Limb (tissue), 2 donors: ENCODE measurements at regions not wholly inside any gene's neighbourhood (a gene's known extent, or its start where the extent isn't known, plus 50 kb on each side); places are given as distances from the start of the nearest gene placed in this dataset.

ENCODE experiments used
- DNase-seq, 2 donors: peaks; one replicate each; pipeline ENCODE4 v3.0.0-alpha.2; 2016; ENCODE audit errors: extremely low spot score in 2 of 2

GRCh38 chr14:58844544-58844943, 206.8 kb downstream of the DACT1 start:
- DNase-seq, result no peak

DNA sequence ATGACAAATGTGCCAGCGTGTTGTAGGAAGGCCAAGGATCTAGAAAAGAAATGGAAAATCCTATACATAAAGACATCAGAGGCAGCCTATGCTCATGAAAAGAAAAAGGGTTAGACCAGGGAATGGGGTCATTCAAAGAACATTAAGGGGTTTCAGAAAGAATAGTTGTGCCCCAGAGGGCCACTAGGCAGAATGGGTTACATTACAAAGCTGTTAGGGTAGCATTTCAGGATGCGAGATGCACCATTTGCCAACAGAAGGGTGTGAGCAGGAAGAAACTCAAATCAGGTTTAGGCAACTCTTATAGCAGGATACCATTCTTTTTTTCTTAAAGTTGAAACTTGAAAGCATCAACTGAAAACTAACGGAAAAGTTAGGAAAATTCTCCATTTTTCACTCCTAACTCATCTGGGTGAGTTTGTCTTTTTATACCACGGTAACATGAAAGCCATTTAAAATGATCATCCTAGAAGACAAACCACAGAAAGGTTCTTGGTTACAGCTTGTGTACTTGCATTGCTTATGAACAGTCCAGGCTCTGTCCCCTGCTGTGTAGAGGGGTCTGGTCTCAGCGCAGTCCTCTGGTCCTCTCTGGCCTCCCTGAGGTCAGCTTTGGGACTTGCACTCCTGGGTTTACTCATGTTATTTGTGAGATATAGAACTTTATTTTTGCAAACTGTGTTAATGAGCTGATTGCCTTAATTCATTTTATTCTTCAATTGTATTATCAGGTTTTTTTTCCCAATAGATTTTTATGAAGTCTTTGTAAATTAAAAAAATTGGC, 209.1 kb downstream of the DACT1 start:
- no peak for DNase-seq

GRCh38 chr14:58848365-58848764, 210.6 kb downstream of the DACT1 start:
- no peak for DNase-seq

DNA sequence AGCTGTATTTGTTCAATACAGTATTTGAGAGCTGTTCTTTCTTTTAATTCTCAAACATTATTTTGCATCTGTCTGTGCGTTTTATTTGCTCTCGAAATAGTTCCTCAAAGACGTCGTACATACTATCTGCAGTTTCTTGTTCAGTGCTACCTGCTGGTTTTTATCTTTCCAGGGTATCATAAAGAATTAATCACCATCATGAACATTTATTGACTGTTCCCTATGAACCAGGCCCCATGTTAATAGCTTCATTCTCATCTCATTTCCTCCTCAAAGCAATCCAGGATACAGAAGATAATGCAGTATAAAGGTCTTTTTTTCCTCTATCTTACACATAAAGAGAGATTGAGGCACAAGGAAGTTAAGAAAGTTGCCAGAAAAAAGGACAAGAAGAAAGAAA, 211.8 kb downstream of the DACT1 start:
- no peak for DNase-seq

DNA sequence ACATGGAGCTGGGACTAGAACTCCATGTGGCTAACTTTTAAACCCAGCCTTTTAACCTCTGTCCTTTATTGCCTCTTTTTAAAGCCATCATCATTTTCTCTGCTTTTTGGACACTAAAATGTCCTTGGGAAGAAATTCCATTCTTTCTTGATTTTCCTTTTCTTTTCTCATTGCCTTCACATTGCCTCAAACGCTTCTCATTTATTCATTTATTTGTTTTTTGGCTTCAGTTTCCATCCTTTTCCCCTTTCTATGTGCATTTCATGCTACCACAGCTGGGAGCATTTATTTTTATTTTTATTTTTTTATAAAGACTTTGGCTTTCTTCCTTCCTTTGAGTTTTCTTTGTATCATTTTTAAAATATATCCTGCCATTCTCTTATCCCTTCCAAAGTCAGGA, 212.2 kb downstream of the DACT1 start:
- DNase-seq, result no peak

DNA sequence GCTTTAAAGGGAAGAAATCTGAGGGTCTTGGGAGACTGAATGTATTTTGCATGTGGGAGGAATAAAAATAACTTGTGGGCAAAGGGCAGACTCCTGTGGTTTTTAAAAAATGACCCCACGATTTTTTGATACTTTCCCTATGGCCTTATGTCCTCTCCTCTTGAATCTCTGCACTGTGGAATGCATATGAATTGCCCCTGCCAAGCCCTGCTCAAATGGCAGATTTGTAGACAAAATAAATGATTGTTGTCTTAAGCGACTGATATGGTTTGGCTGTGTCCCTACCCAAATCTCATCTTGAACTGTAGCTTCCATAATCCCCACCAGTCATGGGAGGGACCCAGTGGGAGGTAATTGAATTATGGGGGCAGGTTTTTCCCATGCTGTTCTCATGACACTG, 223.8 kb downstream of the DACT1 start:
- DNase-seq, result no peak

- DNase-seq, result peak in 1 of 2 donors; percentile 36
Observed at GRCh38 chr14:58862416-58863160, 224.8 kb downstream of the DACT1 start.

- DNase-seq, result no peak
Observed at GRCh38 chr14:58863661-58864345, 226.0 kb downstream of the DACT1 start.

- peak; percentile 43 to 76 for DNase-seq
Observed at GRCh38 chr14:58864751-58865513, 227.2 kb downstream of the DACT1 start.

DNA sequence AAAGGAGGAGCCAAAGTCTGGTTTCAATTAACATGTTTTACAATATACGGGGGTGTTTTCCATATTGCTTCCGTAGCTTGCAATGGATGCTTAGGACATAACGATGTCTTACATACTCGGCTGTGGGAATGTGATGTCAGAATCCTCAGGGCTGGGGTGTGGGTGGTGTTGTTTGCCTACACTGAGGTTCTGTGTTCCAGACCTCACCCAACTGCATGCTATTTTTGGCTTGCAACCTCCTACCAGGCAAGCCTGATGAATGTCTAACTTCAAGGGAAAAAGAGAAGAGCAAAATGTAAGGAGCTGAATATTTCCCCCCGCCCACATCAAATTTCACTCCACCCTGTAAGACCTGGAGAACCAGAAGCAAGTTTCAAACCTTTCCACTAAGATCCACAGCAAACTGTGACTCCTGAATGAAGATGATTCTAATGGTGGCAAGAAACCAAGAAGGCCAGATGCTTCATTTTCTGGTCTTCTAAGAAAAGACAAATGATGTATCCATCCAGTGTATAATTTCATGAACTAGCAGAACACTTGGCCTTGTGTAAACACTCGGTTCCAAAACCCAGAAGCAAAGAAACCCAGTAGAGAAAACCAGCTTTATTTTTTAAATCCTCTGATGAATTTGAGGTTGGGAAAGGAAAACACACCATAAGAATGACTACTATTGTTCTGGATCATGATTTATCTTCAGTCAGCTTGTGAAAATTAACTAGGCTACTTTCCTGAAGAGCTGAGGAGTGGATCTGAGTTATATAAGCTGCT, 227.9 kb downstream of the DACT1 start:
- DNase-seq, result peak; percentile 38 to 51

DNA sequence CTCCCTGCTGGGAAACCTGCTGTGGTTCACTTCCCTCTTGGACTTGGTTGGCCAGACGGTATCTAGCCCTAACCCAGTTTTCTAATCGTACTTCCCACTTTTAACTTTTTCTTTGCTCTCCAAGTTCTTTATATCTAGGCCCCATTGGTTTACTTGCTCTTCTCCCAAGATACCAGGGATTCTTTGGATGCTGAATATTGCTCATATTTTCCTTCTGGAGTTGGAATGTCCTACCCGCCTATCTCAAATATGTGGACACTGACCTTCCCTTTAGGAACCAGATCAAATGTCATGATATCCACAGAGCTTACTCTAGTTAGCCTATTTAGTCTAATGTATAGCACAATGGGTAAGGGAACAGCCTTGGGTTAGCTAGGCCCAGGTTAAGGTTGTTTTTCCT, 228.6 kb downstream of the DACT1 start:
- no peak for DNase-seq

GRCh38 chr14:58870961-58871360, 233.2 kb downstream of the DACT1 start:
- no peak for DNase-seq

GRCh38 chr14:58871573-58871972, 233.8 kb downstream of the DACT1 start:
- no peak for DNase-seq

GRCh38 chr14:58872061-58872460, 234.3 kb downstream of the DACT1 start:
- no peak for DNase-seq

- DNase-seq, result peak in 1 of 2 donors; percentile 42
Observed at GRCh38 chr14:58873228-58873953, 235.6 kb downstream of the DACT1 start.

DNA sequence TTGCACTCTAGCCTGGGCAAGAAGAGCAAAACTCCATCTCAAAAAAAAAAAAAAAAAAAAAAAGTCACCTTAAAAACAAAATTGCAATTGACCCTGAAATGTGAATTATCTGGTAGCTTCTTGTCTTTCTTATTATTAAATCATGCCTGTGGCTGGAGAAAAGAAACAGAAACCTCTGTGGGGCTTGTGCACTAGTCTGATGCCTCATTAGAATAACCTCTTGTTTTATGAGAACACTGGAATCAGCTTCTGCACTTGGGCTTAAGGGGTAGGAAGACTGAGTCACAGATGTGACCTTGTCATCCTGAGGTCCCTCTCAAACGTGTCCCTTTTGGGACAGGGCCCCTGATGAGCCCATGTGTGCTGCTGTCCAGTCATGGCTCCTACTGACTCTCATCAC, 237.9 kb downstream of the DACT1 start:
- no peak for DNase-seq

GRCh38 chr14:58876608-58877007, 238.8 kb downstream of the DACT1 start:
- no peak for DNase-seq

DNA sequence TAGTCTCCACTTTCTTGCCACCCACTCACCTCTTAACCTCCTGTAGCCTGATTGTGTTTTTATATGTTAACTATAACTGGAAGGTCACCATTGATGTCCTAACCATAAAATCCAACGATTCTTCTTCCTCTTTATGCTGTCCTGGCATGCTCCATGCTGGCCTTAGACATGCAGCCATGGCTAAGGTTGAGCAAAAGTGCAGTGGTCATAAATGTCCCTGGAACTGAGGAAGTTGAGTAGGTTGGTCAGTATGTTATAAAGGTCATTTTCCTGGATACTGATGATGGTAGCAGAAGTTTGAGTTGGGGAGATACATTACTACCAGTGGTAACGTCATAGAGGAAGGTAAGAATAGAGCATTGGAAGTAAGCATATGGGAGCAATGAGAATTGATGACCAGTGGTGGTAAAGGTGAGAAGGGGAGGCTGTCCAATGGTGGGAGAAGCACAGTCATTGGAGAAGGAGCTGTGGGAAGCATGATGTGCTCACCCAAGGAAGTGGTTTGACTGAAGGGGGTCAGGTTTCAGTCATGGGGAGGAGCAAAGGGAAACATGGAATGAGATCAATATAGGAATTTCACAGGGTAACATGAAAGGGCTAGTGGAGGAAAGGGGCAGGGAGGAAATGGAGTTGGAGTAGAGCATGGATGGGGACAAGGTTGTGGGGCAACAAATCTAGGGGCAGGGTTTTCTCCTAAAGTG, 240.8 kb downstream of the DACT1 start:
- no peak for DNase-seq

GRCh38 chr14:58881433-58881832, 243.7 kb downstream of the DACT1 start:
- DNase-seq, result no peak
